Mucosa of descending colon (tissue), 3 donors: ENCODE measurements at regions not wholly inside any gene's neighbourhood (a gene's known extent, or its start where the extent isn't known, plus 50 kb on each side); places are given as distances from the start of the nearest gene placed in this dataset.

Source experiments
- ATAC-seq: fragments of 200-7000 bp; cut with Tn5 transposase; one replicate; pipeline ENCODE4 v1.9.1; 2020; ENCODE audit warnings: mild to moderate bottlenecking, moderate library complexity
- DNase-seq, 3 donors: peaks; one replicate each; pipeline ENCODE4 v3.0.0-alpha.2; 2020
- H3K36me3 ChIP-seq: fragments of 200-600 bp; one replicate; pipeline ENCODE4 v1.8.0; 2021; ENCODE audit warnings: low read depth, mild to moderate bottlenecking
- H3K4me1 ChIP-seq: fragments of 200-600 bp; one replicate; pipeline ENCODE4 v1.8.0; 2021; ENCODE audit warnings: low read depth, mild to moderate bottlenecking
- H3K4me3 ChIP-seq: fragments of 200-600 bp; one replicate; pipeline ENCODE4 v1.8.0; 2021; ENCODE audit warnings: mild to moderate bottlenecking
- H3K9me3 ChIP-seq: fragments of 200-600 bp; one replicate; pipeline ENCODE4 v1.8.0; 2021; ENCODE audit warnings: mild to moderate bottlenecking
- intact Hi-C, 2 donors: fragments of 100-400 bp; cut with DNase I in 1 of 2; cut with micrococcal nuclease in 1 of 2; formaldehyde crosslinking; loops; one replicate each; pipeline versions ENCODE4 v1.11.0 to v1.11.1; 2022; cut with DNase I, micrococcal nuclease
- TF ChIP-seq, protein P1 (sequence below): fragments of 200-600 bp; IDR thresholded peaks from one replicate; pipeline ENCODE4 v1.8.0; 2022; ENCODE audit warnings: antibody characterized with exemption, mild to moderate bottlenecking
- donor health status: DM: no; HTN: no; CAD: no; lungs with moderate emphysema.
- donor health status: DM: no; HTN: no; CAD: no.
- donor health status: DM: no; HTN: yes; CAD: no.

GRCh38 chr6:144778773-144779492 lies 493.8 kb downstream of the UTRN start:
- Histone ChIP-seq H3K4me1 (no peaks in the 10 kb centered on the region), H3K9me3 (no peaks in the 10 kb centered on the region), H3K4me3 (no peak overlapping the region), H3K36me3 (no peaks in the 10 kb centered on the region)
- DNase-seq (no peak), ATAC-seq (peak; percentile 52)
- intact Hi-C loops = no loop called here
- TF ChIP-seq, protein P1, sequence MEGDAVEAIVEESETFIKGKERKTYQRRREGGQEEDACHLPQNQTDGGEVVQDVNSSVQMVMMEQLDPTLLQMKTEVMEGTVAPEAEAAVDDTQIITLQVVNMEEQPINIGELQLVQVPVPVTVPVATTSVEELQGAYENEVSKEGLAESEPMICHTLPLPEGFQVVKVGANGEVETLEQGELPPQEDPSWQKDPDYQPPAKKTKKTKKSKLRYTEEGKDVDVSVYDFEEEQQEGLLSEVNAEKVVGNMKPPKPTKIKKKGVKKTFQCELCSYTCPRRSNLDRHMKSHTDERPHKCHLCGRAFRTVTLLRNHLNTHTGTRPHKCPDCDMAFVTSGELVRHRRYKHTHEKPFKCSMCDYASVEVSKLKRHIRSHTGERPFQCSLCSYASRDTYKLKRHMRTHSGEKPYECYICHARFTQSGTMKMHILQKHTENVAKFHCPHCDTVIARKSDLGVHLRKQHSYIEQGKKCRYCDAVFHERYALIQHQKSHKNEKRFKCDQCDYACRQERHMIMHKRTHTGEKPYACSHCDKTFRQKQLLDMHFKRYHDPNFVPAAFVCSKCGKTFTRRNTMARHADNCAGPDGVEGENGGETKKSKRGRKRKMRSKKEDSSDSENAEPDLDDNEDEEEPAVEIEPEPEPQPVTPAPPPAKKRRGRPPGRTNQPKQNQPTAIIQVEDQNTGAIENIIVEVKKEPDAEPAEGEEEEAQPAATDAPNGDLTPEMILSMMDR = no peak

GRCh38 chr6:144781836-144782235 lies 496.7 kb downstream of the UTRN start:
- TF ChIP-seq, protein P1 = no peak
- no peaks in the 10 kb centered on the region for H3K9me3 ChIP-seq
- no peak for DNase-seq
- no peak for ATAC-seq
- H3K4me1 ChIP-seq = no peaks in the 10 kb centered on the region
- intact Hi-C loops = no loop called here
- no peak overlapping the region for H3K4me3 ChIP-seq
- H3K36me3 ChIP-seq = no peaks in the 10 kb centered on the region

DNA sequence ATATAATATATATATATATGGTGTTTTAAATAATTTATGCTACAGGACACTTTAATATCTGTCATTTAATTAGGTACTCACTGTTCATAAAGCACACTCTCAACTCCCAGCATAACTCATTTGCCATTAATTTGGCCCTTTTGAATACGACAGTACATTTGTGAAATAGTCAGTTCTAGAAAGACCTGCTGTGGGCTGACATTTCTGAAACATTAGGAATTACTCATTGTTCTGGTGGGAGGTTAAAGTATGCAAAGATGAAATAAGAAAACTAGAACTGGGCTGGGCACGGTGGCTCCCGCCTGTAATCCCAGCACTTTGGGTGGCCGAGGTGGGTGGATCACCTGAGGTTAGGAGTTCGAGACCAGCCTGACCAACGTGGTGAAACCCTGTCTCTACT lies 497.5 kb downstream of the UTRN start:
- no peaks in the 10 kb centered on the region for H3K4me1 ChIP-seq
- no peaks in the 10 kb centered on the region for H3K36me3 ChIP-seq

DNA sequence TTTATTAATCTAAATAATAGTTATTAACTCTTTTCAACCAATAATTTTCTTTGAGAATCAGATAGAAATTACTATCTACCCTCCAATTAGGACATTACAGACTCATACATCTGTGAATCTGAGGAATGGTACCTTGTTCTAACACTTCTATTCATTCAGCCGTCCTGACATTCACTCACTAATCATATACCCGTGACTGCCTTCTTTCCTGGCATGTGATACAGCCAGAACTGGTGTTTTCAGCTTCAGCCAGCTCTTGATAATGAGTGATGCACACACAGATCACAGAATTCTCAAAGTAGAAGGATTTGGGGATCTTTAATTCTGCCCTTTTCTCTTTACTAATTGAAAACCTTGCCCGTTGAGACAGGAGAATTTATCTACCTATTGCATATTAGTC lies 499.9 kb downstream of the UTRN start:
- intact Hi-C loops = no loop called here
- Histone ChIP-seq H3K4me1 (no peaks in the 10 kb centered on the region), H3K9me3 (no peaks in the 10 kb centered on the region), H3K4me3 (no peak overlapping the region), H3K36me3 (no peaks in the 10 kb centered on the region)
- no peak for ATAC-seq
- no peak for DNase-seq
- TF ChIP-seq, protein P1 = no peak

More for the DNA sequence above, 497.5 kb downstream of the UTRN start:
- no peak overlapping the region for H3K4me3 ChIP-seq
- intact Hi-C loops = no loop called here
- no peaks in the 10 kb centered on the region for H3K9me3 ChIP-seq
- no peak for DNase-seq
- TF ChIP-seq, protein P1 = no peak
- no peak for ATAC-seq

GRCh38 chr6:144786825-144787224 lies 501.7 kb downstream of the UTRN start:
- DNase-seq (no peak), ATAC-seq (no peak)
- no peaks in the 10 kb centered on the region for H3K9me3 ChIP-seq
- intact Hi-C loops = no loop called here
- no peaks in the 10 kb centered on the region for H3K36me3 ChIP-seq
- no peaks in the 10 kb centered on the region for H3K4me1 ChIP-seq
- TF ChIP-seq, protein P1 = no peak
- no peak overlapping the region for H3K4me3 ChIP-seq
